NCI-H1048 (cell line): ENCODE measurements at regions not wholly inside any gene's neighbourhood (a gene's known extent, or its start where the extent isn't known, plus 50 kb on each side); places are given as distances from the start of the nearest gene placed in this dataset.
"Not testable (repeated sequence)": the region's sequence is repeated elsewhere in the genome, so short reads cannot be mapped to it uniquely, and the experiment has no call there.

Experiments used
- DNase-seq: peaks from one replicate; lab custom pipeline; 2025; lab: John Stamatoyannopoulos, UW

DNA sequence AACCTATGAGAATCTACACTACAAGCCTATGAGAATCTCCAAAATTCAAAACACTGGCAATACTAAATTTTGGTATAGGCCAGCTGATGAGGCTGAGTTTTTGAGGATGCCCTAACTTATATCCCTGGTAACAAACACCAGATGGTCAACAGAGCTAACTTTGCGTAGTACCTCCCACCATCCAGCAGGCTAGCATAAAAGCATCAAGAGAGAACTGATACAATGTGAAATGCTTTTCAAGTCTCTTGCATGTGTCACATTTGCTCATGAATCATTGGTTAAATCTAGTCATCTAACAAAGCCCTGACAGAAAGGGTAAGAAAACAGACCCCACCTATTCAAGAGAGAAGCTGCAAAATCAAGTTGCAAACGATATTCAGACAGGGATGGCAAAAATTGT is 1609.7 kb upstream of the CDH9 start:
- DNase-seq, result no peak

DNA sequence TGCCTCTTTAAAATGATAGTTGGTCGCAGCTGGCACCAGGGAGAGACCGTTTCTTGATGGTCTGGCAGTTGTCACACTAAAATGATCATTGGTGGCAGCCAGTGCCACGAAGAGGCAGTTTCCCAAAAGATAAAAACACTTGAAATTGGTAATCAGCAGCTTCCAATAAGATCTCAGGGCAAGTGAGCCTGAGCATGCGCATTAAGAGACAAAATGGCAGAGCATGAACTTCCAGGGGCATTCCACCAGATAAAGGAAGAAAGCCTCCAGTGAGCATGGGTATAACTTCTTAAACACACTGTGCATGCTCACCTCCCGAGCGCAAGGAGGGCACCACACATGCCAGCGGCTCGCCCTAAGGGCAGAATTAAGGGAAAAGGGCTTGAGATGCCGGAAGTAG is 1594.2 kb upstream of the CDH9 start:
- no peak for DNase-seq

DNA sequence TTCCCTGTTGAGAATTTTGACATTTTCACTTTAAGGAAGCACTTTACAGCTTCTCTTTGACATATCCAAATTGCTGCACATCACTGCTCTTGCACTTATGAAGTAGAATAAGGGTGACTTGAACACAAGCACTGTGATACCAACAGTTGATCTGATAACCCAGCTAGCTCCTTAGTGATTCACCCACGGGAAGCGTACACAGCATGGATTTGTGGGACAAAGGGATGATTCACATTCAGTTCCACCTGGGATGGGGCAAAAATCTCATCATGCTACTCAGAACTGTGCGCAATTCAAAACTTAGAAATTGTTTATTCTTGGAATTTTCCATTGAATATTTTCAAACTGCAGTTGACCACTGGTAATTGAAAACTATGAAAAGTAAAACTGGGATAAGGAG is 1565.5 kb upstream of the CDH9 start:
- DNase-seq, result no peak

DNA sequence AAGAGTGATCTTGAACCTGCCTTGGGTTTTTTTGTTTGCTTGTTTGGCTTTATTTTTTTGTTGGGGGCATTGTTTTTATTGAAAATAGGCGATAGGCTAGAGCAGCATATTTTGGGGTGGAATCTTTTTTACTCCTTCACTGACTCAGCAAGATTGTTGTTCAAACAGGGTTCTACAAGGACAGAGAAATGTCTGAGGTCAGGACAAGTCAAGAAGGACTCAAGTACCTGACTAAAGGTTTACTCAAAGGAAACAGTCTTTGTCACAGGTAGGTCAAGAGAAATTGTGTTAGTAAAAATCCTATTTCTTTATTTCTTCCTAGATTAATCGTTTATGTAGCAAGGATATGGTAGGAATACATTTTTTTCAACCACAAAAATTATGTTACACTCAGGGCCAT is 1564.0 kb upstream of the CDH9 start:
- DNase-seq, result no peak

DNA sequence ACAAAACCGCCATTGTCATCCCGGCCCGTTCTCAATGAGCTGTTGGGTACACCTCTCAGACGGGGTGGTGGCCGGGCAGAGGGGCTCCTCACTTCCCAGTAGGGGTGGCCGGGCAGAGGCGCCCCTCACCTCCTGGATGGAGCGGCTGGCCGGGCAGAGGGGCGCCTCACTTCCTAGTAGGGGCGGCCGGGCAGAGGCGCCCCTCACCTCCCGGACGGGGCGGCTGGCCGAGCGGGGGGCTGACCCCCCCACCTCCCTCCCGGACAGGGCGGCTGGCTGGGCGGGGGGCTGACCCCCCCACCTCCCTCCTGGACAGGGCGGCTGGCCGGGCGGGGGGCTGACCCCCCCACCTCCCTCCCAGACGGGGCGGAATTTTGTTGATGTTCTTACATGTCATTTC is 1558.3 kb upstream of the CDH9 start:
- DNase-seq, result not testable (repeated sequence)

DNA sequence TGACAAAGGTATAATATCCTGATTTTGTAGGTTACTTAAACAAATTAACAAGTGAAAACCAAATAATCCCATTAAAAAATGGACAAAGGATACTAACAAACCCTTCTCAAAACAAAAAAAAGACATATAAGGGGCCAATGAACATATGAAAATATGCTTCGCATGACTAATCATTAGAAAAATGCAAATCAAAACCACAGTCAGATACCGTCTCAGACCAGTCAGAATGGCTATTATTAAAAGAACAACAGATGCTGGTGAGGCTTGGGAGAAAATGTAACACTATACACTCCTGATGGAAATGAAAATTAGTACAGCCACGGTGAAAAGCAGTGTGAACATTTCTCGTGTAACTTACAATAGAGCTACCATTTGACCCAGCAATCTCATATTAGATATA is 1542.2 kb upstream of the CDH9 start:
- DNase-seq, result peak; percentile 66

DNA sequence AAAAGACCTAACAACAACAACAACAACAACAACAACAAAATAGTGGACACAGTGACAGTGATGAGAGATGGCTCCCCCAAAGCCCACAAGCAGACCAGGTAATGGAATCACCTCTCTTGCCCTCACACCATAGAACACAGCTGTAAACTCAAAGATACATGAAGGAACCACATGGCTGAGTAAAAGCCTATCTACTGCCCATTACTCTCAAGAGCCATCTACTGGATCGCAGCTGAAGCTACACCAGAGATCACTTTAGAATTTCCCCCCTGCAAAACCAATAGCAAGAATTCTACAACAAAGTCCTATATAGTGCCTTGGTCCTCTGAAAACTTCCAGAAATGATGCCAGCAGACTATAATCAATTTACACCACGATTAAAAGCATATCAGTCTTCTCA is 1537.6 kb upstream of the CDH9 start:
- no peak for DNase-seq

DNA sequence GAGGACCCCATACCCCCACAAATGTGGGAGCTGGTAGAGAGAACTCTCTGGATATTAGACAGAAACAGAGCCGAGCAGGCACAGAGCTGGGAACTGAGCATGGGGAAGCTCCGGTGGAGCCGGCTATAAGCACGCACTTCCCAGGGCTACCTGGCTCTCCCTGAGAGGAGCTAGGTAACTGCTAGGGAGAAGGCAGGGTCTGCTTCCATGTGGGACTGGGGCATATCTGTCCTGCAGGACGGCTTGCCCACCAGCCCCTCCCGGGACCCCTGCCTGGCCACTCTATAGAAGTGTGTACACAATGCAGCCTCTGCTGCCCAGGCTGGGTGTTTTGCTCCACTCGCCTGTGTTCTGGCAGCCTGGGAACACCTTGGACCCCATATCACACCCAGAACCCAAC is 1537.0 kb upstream of the CDH9 start:
- DNase-seq, result no peak

DNA sequence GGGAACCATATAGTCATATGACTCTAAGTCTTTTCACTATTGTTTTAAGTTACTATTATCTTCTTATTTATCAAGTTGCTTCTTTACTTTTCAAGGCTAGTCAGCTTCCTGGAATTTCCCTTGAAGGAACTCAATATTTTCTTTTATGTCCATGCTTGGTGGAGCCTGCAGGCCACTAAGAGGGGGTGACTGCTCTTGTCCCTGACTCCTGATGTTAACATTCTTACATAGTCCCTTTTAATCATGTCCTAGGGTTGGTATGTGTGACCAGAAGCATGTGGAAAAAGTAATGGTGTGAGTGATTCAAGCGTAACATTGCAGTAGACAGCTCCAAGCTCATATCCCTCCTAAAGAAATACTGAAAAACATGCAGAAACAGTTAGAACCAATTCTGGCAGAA is 1536.2 kb upstream of the CDH9 start:
- no peak for DNase-seq

DNA sequence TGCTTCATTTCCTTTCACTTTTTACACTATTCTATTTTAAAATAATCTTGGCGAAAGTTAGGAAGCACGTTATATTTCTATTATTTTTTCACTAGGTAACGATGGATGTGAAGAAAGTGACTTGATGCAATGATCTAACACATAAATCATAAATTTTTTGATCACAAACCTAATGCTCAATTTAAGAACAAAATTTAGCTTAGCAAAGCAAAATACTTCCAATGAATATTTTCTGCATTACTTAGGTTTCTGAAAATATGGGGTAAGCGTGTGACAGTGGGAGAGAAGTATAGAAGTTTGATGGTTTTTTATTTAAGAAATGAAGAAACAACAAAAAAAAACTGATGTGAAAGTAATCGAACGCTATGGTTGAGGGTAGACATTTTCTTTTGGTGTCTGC is 1528.7 kb upstream of the CDH9 start:
- no peak for DNase-seq

DNA sequence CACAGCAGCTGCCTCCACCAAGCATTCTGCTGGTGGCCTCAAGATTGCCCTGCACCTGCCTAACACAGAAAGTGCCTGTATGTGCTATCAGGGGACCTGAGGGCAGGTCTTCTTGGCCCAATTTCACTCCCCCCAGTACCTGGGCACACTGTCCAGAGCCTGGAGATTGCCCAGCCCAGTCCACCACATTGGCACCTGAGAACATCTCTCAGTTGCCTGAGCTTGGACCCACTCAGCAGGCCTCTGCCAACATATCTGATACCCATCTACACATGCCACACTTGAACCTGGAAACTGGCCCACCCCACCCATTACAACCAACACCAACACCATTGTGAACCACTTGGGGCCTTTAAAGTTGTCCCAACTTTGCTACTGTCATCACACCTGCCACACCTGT is 1523.1 kb upstream of the CDH9 start:
- no peak for DNase-seq

DNA sequence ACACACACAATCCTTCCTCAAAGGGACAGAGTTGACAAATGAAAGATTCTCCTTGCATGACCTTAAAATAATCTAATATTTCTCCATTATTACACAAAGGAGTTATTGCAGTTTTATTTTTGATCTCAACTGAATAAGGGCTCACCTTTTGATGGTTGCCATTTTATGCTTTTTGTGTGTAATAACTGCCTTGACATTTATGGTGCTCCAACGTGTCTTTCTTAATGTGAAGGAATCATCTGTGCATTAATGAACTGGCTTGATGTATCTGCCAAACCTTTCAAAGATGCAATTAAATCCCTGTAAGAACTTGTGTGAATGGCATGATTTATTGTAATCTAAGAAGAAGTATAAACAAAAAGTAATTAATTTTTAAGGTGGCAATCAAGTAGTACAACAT is 1519.8 kb upstream of the CDH9 start:
- DNase-seq, result no peak

DNA sequence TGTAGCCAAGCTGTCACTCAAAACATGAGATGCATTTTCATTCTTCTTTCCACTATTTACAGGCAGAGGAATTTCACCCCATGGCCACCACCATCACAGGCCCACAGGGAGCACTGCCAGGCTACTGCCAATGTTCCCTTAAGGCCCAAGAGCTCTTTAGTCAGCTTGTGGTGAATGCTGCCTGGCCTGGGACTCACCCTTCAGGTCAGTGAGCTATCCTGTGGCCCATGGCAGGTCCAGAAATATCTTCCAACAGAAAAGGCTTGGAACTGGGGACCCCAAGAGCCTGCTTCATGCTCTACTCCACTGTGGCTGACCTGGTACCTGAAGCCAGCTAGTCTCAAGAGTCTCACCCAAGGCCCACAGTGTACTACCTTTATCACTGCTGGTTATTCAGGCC is 1518.7 kb upstream of the CDH9 start:
- no peak for DNase-seq

DNA sequence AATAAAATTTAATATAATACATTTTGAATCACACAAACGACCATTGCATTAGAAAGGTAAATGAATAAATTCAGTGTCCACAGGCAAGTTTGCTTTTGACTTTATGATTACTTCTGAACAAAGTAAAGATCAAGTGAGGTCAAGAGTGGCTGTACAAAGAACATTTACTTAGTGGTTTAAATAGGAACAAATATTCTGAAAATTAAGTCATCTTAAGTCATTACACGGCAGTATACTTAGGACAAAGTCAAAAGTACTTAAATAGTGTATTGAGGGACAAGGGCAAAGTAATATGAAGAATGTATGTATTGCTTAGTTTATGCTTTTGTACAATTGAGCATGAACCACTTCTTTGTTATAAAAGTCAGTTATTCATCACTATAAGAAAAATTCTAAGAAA is 1511.2 kb upstream of the CDH9 start:
- no peak for DNase-seq

DNA sequence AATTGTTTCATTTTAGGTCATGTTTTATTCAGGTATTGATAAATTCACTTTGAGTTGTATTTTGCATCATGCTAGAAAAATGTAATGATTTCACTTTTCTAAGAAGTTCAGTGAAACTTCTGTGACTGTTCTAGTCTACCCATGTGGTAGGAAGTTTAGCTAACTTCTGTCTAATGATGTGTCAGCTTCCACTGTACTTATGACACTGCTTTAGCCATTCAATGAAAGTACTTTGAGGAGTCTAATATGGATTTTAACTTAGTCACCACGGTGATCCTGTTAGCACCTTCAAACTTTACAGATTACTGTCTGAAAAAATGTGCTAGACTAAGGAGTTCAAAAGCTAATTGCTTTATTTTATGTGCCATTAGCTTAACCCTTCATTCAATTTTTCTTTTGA is 1510.5 kb upstream of the CDH9 start:
- no peak for DNase-seq

DNA sequence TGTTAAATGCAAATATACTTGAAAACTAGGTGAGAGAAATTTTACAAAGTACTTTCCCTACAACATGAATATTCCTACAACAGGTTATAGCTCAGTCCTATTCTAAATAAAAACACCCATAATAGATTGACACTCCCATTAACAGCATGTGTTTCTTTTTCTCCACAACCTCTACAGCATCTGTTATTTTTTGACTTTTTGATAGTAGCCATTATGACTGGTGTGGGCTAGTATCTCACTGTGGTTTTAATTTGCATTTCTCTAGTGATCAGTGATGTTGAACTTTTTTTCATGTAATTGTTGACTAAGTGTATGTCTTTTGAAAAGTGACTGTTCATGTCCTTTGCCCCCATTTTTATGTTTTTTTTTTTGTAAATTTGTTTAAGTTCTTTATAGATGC is 1506.1 kb upstream of the CDH9 start:
- no peak for DNase-seq

DNA sequence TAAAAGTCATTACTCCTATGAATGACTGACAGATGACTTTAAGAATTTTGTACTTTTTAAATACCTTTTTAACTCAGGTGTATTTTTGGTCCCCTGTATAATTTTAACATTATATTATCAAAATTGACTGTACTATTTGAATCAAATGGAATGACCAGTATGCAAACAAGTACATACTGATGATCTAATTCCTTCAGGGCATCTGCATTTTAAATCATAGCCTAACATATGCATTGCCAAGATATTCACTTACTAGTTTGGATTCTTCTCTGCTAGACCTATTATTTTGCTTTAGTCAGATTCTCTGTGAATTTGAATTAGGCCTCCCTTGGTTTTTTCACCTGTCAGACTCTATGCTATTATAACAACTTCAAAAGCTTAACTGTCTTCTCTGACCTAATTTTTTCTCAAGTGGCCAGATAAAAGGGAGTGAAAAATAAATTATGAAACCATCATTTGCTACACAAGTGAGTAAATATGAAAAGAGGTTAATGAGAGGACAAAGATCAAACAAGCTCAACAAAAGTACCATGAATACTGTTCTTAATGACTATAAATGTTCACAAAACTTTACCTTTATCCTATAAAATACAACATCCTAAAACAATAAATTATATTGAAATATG is 1505.2 kb upstream of the CDH9 start:
- no peak for DNase-seq

DNA sequence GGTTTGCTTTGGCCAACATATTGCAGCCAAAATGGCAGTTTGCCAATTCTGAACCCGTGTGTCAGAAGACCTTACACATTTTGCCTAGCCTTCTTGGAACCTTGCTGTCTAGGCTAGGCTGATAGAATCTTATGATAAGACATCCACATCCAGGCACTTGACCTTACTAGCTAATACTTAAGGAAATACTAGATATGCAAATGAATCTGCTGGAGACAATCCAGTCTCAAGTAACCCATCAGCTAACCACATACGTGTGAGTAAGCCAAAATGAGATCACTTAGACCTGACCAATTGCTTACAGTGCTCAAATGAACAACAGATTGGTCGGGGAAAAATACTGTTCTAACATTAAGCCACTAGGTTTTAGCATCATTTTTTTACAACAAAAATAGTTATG is 1504.6 kb upstream of the CDH9 start:
- DNase-seq, result no peak

DNA sequence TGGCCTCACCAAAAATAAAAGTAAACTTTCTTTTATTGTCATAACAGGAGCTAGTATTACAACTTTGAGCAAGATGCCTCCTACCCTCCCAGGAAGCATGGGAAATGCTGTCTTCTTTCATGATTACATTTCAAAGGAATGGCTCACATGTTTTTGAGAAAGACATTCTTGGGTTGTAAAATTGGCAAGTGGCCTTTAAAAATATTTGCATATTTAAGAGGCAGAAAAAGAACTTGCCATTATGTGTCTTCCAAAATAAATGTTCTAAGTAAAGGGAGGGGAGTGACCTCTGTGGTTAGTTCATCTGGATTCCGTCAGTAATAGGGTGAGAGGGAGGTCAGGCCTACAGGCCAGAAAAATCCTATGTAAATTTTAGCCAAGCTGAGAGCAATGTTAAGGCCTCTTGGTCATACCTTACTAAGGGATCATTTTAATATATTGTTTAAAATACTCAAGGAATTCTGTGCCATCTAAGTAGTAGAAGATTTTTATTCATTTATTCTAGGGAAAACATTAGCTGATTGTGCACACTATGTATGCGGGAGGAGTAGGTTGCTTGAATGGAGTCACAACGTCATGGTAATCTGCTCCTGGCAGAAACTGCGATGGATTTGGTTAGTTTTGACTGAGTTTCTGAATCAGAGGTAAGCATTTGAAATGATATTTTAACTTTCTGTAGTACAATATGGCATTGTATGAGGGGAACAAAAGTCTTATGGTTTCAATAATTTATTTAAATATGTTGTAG is 1485.7 kb upstream of the CDH9 start:
- peak; percentile 15 for DNase-seq

DNA sequence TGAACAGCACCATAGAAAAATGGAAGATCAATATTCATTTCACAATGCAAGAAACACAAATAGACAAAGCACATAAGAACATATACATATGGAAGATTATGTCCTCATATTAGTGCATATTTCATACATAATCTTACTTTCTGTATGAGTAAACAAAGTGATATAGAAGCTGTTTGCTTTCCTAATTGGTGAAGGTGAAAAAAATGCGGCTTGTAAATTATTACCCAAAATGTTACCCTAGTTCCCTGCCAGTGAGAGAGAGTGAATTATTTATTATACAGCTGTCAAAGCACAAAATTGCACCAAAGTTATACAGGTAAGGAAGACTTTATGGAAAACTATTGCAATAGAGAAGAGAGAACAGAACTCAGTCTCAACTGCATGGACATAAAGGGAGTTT is 1485.0 kb upstream of the CDH9 start:
- no peak for DNase-seq

DNA sequence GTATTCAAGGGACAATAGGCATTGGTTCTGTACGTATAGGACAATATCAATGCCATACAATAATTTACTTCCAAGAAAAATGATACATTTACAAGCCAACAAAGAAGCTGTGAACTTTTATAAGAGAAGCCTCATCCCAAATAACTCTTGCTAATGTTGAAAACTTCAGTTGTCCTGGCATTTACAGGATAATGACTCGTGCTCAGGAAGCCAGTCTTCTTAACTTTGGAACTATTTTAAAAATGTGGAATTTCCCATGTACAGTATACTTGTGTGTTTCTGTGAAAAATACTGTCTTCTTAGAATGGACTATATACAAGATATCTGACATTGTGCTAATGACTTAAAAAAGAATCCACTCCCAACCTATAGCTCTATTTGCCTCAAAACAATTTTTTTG is 1479.3 kb upstream of the CDH9 start:
- DNase-seq, result no peak

DNA sequence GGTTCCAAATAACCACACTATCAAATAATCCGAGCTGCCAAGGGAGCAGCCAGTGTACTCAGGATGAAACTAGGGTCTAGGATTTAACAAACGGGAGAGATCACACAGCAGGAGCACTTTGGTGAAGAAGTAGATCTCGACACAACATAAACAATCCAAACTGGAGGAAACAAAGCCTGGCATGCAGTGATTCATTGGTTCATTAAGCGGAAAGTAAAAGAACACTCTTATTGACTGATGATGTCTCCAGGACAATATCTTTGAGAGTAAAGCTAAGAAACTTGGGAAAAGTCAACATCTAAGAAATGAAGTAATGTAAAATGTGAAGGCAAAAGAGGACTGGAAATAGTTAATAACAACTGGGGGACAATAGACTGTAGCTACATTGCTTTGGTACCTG is 1478.3 kb upstream of the CDH9 start:
- no peak for DNase-seq

DNA sequence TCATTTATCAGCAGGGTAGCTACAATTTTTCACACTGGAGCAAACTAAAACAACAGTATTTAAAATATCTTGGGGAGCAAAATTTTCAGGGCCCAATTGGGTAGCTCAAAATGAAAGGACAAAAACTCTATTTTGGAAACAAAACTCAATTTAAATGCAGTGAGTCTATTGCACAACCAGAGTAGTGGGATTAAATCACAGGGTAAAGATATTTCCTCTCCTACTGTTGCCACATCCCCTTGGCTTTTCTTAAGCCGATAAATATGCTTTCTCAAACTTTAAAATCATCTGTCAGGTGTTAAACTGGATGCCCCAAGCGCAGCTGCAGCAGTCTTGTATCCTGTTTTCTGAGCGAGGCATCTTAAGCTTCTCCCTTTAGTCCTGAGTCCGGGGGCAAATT is 1474.3 kb upstream of the CDH9 start:
- no peak for DNase-seq

DNA sequence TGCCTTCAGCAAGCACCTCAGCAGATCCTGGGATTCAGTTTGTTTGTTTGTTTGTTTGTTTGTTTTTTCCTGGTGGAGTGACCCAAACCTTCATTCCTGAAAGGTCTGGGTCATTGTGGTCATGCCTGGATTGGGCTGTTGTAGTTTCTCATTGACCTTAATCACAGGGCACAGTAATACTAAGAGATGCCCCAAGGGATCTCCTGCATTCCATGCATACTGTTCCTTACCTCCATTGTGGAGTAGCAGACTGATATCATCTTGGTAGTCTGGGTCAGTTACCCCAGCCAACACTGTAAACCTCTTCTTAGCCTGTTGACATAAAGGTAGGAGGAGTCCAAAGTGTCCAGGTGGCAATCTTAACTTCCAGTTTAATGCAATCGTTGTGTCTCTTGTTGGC is 1466.7 kb upstream of the CDH9 start:
- no peak for DNase-seq
